RPMI7951 (cell line): ENCODE measurements at regions not wholly inside any gene's neighbourhood (a gene's known extent, or its start where the extent isn't known, plus 50 kb on each side); places are given as distances from the start of the nearest gene placed in this dataset.

Experiments
- DNase-seq: peaks from one replicate; pipeline ENCODE4 v3.0.0-alpha.2; 2012; ENCODE audit warnings: low read depth

DNA sequence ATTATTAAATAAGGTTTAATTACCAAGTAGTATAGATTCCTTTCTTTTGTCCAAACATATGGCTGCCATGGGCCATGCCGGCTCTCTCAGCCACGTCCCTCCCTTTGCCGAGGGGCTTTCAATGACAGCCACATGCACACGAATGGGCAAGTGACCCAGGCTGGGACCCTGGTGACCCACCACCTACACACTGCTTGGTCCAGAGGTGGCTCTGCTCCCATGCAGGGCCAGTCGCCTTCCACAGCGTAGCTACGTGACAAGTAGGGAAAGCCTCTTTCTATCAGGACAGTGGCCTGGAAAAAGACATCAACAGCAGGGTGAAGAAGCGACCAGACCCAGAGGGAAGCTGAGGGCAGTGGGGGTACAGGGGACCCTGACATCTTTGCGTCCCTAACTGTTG lies 152.8 kb upstream of the CST7 start:
- DNase-seq = no peak

DNA sequence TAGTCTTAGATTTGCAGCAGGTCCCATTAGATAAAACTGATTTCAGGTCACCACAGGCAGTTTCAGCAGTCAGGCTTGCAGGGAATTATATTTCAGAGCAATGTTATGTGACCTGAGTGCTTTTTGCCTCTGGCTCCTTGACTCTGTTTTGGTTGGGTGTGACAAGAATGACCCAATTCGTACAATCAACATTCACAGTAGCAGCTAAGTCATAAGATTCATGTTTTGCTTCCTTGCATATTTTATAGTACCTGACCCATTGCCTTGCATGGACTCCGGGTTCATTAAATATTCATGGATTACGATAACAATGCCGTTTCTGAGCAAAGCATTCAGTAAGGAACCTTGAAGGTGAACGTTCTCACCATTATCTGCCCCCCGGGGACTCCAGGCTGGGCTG lies 152.0 kb upstream of the CST7 start:
- no peak for DNase-seq

DNA sequence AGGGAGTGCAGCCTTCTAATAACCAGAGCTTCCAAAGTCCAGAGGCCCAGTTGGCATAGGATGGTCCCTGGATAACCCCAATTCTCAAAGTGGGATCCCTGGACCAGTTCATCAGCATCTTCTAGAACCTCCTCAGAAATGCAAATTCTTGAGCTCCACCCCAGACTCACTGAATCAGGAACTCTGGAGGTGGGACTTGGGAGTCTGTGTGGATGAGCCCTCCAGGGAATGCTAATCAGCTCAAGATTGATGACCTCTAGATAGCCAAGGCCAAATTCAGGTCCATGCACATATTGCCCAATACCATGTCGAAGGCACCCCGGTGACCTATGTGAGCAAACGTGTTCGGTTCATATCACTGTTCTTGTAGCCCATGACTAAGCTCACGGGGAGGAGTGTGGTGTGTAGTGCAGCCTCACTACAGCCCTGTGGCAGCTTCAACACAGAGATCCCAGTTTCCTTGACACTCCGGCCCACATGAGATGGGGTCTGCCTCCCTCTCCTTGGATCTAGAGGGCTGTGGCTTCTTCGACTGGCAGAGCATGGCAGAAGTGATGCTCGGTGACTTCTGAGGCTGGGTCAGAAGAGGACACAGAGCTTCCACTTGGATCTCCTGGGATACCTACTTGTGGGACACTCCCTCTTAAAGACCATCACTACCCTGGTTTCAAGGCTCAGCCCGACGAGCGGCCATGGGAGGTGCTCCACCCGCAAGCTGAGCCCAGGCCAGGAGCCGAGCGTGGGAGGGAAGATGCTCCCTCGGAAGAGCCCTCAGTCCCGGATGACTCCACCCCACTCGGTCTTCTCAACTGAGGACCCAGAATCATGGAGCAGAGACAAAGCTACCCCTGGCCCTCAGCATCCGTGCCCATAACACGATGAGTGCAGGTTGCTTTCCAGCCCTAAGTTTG lies 151.1 kb upstream of the CST7 start:
- DNase-seq = no peak

DNA sequence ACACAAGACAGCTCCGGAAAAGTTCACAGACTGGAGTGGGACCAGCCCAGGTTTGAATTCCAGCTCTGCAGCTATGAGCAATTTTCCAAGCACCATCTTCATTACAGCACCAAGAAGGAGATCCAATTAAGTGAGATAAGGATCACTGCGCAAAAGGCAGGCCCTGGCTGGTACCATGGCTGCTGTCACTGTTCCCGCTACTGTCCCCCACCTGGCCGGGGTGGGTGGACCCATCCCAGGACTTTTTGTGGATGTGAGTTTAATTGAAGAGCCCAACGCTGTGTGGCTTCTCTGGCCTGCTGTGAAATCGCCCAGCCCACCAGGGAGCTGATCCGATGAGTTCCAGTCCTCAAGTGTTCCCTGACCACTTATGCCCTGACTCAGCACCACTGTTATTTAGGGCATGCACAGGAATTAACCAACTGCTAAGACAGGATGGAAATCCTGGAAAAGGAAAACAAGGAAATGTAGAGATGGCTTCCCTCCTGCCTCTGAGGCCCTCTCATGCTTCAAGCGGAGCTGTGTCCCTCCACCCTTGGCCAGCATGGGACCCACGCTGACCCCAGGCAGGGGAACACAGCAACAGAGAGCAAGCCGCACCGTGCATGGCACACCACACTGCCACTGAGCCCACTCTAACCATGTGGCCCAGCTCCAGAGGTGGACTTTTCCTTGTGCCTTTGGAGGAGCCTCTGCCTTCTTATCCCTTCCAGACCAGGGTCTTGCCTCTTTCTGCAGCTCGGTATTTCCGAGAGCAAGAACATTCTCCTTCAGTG lies 150.0 kb upstream of the CST7 start:
- DNase-seq = peak; percentile 85

DNA sequence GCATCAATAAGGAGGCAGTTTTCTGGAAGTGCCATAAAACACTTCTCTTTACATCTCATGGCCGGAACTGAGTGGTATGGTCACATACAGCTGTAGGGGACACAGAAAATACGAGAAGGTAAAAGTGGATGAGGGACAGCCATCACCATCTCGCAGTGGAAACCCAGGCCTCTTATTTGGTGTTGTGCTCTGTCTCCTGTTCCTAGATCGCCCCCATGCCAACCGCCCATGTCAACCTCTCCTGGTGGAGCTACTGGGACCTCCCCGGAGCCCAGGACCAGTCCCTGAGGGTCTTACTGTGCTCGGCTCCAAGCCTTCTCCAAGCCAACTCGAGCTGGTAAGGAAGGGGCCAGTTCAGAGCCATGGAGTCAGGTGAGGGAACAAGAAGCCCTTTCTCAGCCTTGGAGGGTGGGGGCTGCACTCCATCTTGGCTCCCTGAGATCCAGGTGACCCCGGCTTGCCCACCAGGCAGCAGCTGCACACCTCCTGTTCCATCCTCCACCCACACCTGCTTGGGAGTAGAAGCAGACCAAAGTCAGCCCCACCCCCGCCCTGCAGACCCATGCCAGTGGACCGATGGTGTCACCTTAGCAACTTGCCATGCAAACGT lies 149.0 kb upstream of the CST7 start:
- no peak for DNase-seq

DNA sequence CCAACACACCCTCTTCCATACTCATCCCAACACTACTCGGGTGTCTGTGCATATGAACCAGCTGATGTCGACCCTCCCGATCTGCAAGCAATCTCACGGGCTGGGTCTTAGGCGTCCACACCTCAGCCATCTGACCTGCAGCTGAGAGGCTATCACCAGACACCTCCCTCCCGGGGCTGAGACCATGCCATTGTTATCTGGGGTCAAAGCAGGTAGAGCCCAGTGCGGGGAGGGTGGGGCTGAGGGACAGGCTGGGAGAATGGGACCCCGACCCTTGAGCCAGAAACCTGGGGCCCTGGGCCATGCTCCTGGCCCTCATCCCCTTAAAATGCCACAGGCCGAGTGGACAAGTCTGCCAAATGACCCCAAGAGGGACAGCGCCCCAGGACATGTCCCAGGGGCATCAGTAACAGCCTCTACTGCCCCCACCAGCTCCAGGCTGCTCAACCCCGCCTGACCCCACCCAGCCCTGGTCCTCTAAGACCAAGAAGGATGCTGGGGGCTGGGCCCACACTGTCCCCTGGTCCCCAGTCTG lies 146.7 kb upstream of the CST7 start:
- no peak for DNase-seq

DNA sequence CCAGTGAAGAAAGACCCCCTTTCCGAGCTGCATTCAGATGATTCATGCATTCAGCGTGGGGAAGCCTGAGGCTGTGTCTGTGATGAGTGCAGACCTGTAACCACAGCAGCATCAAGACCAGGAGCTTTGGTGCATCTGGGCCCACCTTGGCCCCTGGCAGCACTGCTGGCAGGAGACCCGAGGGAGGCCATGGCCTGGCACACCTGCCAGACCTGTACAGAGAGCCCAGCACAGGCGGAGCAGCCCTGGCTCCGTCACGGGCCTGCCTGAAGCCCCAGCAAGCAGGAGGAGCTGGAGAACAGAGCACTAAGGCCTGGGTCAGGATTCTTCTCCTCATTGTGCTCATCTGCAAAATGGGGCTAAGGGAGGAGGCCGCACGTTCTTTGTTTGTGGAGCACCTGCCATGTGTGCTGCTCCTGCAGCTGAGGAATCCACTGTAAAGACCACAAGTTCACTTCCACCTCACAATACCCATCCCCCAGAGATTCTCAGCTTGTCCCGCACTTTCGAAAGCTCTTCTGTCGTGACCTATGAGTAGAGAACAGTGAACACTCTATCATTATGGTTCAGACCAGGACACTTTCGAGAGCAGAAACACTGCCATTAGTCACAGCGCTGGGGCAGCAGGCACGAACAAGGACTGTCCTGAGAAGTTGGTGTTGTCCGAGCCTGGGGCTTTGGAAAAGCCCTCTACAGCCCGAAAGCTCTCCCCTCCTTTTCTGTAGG lies 144.4 kb upstream of the CST7 start:
- peak; percentile 44 for DNase-seq

DNA sequence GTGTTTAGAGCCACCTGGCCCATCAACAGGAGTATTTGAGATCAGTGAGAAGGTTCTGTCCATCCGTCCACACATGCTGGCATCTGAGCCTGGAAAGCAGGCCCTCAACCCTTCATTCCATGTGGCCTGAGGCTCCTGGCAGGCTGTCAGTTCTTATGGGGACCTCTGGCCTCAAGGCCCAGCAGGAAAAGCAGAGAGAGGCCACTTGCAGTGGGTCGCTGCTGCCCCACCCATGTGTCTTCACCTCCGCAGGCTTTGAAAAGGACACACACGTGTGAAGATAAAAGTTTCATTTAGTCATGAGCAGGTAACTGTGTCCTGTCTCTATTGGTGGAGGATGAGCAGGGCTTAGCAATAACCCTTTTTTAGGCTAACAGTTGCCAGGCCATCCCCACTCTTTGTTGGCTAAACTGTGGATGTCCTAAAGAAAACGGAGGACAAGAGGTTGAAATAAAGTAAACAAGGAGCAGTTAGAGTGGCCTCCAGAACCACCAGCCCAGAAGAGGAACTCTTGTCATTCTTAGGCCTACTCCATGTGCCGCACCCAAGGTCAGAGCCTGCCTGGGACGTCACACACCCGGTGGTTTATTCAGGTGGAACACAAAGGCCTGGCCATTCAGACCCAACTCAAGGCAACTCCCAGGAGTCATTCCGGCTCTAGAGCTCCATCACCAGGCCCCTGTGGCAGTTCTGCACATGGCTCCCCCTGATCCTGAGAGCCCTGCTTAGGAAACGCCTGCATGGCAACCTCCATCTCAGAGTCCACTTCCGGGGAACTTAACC lies 143.4 kb upstream of the CST7 start:
- DNase-seq = no peak

DNA sequence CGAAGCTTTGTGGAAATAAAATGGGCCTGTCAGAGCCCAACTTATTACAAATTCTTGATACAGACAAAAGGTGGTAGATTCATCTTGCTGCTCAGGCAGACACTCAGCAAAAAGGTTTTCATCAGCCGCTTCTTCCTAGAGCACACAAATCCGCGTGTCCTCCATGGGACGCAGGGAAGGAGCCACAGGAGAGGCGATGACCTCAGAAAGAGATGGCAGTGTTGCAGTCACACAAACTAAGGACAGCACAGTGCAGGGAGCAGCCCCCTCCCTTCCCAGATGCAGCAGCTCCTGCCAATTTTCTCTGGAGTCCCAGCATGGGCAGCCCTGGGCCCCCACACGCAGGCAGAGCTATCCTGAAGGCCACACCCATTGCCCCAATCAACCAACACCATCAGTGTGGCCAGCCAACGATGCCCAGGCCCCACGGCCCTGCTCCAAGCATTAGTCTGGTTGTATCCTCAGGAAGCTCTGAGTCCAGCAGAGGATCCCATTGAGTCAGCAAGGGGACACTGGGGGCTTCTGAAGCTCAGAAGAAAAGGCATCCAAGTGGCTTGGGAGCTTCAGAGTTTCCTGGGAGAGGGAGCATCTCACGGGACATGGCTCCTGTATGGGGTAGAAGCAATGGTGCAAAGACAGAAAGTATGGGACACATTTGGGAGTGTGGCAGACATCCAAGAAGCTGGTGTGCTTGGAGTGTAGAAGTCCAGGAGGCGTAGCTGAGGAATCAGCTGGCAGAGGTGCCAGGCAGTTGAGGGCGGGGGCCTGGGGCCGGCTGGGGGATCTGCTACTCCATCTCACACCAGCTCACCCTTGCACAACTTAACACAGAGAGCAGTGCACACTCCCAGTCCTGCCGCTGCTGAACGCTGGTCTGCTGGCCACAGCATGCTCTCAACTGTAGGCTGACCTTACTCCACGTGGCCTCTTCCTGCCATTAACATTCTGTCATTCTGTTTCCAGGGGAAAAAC lies 142.1 kb upstream of the CST7 start:
- DNase-seq = no peak

DNA sequence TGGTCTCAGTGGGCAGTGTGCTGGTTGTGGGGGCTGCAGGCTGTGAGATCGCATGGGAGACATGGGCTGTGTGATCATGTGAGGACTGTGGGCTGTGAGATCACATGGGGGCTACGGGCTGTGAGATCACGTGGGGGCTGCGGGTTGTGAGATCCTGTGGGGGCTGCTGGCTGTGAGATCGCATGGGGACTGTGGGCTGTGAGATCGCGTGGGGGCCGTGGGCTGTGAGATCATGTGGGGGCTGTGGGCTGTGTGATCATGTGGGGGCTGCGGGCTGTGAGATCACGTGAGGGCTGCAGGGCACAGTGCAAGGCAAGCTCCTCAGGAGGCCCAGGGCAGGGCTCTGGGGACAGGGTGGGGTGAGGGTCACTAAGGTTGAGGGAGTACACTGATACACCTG lies 140.5 kb upstream of the CST7 start:
- no peak for DNase-seq

DNA sequence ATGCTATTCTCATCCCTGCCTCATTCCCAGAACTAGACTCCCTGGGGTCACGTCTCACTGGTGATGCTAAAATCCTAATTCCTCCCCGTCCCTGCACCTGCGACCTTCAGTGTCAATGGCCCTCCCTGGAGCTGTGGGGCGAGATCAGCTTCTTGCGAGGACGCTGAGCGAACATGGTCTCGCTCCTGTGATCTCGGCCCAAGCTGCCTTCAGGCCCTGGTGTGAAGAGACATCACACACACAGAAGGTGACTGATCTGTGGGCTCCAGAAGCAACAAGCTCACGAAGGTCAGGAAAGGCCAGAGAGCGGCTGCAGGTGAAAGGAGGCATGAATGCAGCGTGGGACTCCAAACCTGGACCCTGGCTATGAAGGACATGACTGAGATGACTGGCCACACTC lies 139.5 kb upstream of the CST7 start:
- no peak for DNase-seq

DNA sequence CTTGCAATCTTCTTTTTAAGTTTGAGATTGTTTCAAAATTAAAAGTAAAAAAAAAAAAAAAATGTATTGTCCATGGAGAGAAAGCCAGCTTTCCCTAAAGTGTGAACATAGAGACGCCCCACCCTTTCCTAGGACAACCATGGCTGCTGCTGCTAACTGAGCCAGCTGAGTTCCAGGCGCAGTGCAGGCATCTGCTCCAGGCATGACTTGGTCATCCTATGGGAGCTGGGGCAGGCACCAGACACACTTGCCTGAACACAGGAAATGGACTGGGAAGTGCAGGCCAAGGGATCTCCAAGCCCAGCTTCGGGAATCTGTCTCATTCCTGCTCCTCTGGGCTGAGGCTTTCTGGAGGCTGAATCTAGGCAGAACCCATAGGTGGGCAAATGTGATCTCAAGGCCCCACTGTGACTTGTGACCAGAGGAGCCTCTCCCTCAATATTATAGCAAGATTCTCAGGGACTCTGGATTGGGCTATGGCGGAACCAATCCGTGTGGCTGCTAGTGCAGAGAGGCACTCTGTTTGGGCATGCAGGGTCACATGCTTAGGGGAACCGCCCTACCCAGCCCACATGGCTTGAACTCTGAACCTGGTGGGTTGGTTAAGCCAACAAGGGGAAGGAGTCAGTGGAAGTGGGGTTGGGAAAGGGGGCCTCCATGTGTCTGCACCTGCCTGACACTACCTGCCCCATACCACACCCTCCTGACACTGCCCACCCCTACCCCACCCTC lies 138.2 kb upstream of the CST7 start:
- DNase-seq = peak; percentile 59

DNA sequence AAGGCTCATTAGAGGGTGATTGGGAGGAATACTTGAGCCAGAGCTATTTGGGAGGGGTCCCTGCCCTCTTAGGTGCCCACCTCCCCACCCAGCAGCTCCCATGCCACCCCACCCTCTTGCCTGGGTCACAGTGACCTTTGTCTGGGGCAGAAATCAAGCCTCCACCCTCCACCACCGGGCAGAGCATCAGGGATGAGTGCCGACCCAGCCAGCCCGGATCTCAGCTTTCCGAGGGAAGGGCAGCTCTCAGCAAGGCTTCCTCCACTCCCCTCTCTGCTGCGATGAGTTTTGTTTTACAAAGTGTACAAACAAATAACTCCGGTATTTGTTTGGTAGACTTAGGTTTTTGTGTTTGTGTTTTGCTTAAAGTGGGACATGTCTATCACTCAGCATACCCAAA lies 136.7 kb upstream of the CST7 start:
- DNase-seq = no peak

DNA sequence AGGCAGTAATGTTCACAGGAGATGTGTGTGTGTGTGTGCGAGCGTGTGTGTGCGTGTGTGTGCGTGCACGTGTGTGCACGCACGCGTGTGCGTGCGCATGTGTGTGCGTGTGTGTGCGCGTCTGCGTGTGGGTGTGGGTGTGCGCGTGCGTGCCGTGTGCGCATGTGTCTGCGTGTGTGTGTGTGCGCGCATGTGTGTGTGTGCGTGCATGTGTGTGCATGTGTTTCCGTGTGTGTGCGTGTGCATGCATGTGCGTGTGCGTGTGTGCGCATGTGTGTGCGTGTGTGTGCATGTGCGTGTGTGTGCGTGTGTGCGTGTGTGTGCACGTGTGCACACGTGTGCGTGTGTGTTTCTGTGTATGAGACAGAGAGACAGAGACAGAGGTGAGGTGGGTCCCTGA lies 136.0 kb upstream of the CST7 start:
- no peak for DNase-seq

DNA sequence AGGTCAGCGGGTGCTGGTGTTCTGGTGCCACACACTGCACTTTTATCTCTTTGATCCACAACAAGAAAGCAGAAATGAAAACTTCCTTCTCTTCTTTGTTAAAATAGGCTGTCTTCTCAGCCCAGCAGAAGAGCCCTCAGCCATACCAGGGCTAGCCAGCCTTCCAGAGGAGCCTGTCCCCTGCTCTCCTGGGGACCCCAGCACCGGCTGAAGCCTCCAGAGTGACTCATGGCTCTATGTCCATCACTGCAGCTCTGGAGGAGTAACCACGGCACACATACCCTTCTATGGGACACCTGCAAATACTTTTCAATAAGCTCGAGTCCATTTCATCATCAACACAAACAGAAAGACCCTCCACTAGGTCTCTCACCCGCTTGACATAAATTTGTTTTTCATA lies 135.6 kb upstream of the CST7 start:
- no peak for DNase-seq

DNA sequence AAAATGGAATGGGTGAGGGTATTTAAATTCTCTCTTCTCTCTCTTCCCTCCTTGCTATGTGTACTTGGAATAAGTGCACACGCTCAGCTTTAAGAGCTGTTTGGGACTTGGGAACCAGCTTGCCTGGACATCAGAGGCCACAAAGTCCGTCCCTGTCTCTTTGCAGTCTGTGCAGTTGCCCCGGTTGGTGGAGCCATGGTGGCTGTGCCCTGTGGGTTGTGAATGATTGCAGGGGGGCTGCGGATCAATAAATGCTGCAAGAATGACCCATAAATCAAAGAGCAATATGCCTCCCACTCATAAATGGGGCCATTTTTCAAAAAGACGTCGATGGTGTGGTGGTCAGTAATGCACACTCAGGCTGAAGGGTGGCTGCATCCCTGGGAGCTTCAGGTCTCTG lies 135.1 kb upstream of the CST7 start:
- no peak for DNase-seq

DNA sequence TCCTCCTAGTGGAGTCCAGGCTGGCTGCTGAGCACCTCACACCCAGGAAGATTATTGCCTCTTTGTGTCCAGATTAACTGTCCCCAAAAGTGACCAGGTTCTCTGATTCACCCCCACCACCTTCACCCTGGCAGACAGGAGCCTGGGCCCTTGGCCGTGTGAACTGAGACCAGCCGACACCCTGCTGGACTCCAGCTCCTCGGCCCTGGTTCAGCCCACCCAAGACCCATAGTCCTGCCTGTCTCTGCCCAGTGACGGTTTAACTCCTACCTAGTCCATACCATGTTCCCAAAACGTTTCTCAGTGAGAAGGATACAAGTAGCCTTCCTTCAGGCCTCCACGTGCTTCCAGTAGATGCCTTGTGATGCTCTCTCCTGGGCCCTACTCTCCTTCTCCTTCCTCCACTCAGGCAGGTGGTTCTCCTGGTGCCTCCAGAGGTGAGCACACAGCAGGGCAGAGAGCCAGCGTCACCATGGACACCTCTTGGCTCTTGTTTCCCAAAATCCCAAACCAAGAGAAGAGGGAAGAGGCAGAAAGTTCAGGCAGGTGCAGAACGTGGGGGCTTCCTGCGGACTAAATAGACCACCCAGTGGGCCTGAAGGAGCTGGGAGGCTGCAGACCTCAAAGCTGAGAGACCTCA lies 134.4 kb upstream of the CST7 start:
- DNase-seq = no peak

DNA sequence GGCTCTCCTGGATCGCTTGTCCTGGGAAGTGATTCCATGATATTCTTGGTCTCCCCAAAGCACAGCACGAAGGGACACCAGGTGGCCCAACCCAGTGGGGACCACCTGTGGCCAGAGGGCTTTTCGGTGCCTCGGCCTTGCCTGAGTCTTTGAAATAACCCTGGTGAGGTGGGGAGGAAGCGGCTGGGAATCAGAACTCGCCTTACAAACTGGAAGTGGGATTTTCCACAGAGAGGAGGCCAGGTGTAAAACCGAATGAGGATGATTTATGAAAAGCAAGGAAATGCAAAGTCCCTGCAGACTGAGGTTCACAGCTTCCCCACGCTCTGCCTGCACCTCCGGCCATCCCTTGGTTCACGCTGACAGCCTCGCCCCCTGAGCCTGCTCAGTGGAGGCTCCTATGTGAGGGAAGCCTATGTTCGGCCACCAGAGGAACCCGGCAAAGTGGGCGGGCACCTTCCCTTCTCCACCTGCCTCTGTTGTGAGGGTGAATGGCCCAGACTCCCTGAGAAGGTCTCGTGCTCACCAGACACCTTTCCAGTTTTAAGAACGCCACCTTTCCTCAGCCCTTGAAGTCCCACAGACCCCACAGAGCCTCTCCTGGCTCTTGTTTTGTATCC lies 133.8 kb upstream of the CST7 start:
- no peak for DNase-seq
